ENCODE measurements at regions not wholly inside any gene's neighbourhood (a gene's known extent, or its start where the extent isn't known, plus 50 kb on each side); places are given as distances from the start of the nearest gene placed in this dataset.

- no peak for TF ChIP-seq POLR2A (IDR thresholded peaks at IDR 0.05)
- TF ChIP-seq, protein P1, sequence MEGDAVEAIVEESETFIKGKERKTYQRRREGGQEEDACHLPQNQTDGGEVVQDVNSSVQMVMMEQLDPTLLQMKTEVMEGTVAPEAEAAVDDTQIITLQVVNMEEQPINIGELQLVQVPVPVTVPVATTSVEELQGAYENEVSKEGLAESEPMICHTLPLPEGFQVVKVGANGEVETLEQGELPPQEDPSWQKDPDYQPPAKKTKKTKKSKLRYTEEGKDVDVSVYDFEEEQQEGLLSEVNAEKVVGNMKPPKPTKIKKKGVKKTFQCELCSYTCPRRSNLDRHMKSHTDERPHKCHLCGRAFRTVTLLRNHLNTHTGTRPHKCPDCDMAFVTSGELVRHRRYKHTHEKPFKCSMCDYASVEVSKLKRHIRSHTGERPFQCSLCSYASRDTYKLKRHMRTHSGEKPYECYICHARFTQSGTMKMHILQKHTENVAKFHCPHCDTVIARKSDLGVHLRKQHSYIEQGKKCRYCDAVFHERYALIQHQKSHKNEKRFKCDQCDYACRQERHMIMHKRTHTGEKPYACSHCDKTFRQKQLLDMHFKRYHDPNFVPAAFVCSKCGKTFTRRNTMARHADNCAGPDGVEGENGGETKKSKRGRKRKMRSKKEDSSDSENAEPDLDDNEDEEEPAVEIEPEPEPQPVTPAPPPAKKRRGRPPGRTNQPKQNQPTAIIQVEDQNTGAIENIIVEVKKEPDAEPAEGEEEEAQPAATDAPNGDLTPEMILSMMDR (IDR thresholded peaks at IDR 0.05 in 4 of 5, conservative IDR thresholded peaks at IDR 0.05 in 1 of 5), result no peak
Measured at GRCh38 chr4:134551348-134551747, 349.8 kb upstream of the PABPC4L start.

Measured in gastrocnemius medialis (tissue), 4 donors.